ENCODE measurements at regions not wholly inside any gene's neighbourhood (a gene's known extent, or its start where the extent isn't known, plus 50 kb on each side); places are given as distances from the start of the nearest gene placed in this dataset.

DNA sequence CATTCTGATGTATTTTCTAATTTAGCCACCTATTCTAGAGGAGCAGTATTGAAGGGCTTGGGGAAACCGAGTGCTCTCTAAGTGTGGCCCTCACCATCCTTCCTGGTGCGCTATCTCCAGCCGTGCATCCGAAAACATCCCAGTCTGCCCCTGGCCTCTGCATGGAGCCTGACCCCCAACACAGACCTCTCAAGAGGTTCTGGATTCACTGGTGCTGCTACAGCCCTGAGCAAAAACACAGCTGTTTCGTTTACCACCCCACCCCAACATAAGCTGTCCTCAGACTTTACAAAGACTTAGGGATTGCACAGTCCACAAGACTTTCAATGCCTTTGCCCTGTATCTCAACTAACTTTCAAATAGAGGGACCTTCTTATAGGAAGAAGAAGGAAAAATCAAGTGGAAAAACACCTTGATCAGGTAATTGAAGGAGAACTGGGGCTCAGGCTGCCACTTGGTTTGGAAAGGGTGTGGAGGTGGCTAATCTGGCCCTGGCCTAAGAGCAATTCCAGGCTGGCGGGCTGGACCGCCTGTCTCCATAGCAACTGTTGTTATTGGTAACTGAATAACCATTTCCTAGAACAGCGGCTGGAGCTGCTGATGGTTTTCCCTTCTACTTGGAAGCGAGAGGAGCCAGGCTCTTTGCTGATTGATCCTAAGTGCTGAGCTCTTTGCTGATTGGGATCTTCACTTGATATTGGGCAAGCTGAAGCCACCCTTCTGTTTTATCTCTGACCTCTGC is 90.2 kb upstream of the TOX2 start:
- TF ChIP-seq, protein P1, sequence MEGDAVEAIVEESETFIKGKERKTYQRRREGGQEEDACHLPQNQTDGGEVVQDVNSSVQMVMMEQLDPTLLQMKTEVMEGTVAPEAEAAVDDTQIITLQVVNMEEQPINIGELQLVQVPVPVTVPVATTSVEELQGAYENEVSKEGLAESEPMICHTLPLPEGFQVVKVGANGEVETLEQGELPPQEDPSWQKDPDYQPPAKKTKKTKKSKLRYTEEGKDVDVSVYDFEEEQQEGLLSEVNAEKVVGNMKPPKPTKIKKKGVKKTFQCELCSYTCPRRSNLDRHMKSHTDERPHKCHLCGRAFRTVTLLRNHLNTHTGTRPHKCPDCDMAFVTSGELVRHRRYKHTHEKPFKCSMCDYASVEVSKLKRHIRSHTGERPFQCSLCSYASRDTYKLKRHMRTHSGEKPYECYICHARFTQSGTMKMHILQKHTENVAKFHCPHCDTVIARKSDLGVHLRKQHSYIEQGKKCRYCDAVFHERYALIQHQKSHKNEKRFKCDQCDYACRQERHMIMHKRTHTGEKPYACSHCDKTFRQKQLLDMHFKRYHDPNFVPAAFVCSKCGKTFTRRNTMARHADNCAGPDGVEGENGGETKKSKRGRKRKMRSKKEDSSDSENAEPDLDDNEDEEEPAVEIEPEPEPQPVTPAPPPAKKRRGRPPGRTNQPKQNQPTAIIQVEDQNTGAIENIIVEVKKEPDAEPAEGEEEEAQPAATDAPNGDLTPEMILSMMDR (IDR thresholded peaks at IDR 0.05): no peak
- TF ChIP-seq POLR2A (IDR thresholded peaks at IDR 0.05): no peak
- WGBS, 2 donors: 54 to 56% methylated on average over 9 of the region's 9 CpGs
- intact Hi-C loops (cut with DNase I; ENCODE audit: low total_unique reads): no loop called here
- no peak overlapping the region for H3K4me3 ChIP-seq (ENCODE audit: low read depth, poor library complexity, severe bottlenecking)
- no peak for DNase-seq (ENCODE audit: low spot score in 2 of 2)

- no peak for DNase-seq (ENCODE audit: low spot score in 2 of 2)
- H3K4me3 ChIP-seq (ENCODE audit: low read depth, poor library complexity, severe bottlenecking): no peak overlapping the region
- TF ChIP-seq POLR2A (IDR thresholded peaks at IDR 0.05): no peak
- TF ChIP-seq, protein P1 (IDR thresholded peaks at IDR 0.05): no peak
- WGBS, 2 donors: 85 to 89% methylated on average over 3 of the region's 3 CpGs
- intact Hi-C loops (cut with DNase I; ENCODE audit: low total_unique reads): no loop called here
Observed at GRCh38 chr20:43821795-43822194, 92.9 kb upstream of the TOX2 start.

DNA sequence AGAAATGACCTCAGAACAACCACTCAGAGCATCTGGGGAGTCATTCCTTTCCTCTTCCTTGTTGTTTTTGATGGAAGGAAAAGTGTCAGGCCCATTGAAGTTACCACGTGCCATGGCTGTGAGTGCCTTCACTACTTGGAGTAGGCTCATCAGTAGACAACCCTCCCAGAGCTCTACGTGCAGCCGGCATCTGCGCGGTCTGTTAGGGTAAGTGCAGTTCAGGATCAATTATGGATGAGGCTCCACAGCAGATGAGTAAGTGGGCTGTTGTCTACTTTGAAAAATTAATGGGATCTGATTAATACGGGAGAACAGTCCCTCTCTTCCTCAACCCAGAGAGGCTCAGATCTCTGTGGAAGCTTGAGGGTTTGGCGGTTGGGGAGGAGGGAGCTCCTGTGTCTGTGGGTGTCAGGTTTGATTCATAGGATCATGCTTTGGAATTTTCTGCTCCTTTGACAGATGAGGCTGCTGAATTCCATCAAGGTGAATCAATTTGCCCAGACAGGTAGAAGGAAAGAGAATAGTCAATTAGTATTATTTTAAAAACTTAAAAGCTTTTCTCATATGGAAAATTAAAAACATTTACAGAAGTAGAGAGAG is 93.8 kb upstream of the TOX2 start:
- 66 to 69% methylated on average over 7 of the region's 7 CpGs for WGBS, 2 donors
- no peak overlapping the region for H3K4me3 ChIP-seq (ENCODE audit: low read depth, poor library complexity, severe bottlenecking)
- no peak for DNase-seq (ENCODE audit: low spot score in 2 of 2)
- TF ChIP-seq, protein P1 (IDR thresholded peaks at IDR 0.05): no peak
- no peak for TF ChIP-seq POLR2A (IDR thresholded peaks at IDR 0.05)
- intact Hi-C loops (cut with DNase I; ENCODE audit: low total_unique reads): no loop called here

- no peak for DNase-seq (ENCODE audit: low spot score in 2 of 2)
- intact Hi-C loops (cut with DNase I; ENCODE audit: low total_unique reads): no loop called here
- no peak for TF ChIP-seq POLR2A (IDR thresholded peaks at IDR 0.05)
- TF ChIP-seq, protein P1 (IDR thresholded peaks at IDR 0.05): no peak
- no peak overlapping the region for H3K4me3 ChIP-seq (ENCODE audit: low read depth, poor library complexity, severe bottlenecking)
Observed at GRCh38 chr20:43812216-43812615, 85.4 kb upstream of the GTSF1L start.

DNA sequence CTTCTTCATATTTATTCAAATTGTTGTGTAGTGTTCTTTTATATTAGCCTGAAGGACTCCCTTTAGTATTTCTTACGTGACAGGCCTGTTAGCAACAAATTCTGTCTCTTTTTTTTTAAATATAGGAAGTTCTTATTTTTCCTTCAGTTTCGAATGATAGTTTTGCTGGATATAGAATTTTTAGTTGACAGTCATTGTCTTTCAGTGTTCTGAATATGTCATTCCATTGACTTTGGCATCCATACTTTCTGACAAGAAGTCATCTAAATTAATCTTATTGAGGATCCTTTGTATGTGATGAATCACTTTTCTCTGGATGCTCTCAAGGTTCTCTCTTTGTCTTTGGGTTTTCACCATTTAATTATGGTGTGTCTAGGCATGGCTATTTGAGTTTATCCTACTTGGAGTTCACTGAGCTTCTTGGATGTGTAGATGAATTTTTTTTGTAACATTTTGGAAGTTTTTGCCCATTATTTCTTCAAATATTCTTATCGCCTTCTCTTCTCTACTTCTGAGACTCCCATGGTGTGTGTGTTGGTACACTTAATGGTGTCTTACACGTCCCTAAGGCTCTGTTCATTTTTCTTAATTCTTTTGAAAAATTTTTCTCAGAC is 82.5 kb upstream of the GTSF1L start:
- intact Hi-C loops (cut with DNase I; ENCODE audit: low total_unique reads): no loop called here
- DNase-seq (ENCODE audit: low spot score in 2 of 2): no peak
- TF ChIP-seq, protein P1 (IDR thresholded peaks at IDR 0.05): no peak
- TF ChIP-seq POLR2A (IDR thresholded peaks at IDR 0.05): no peak
- 75 to 82% methylated on average over 4 of the region's 4 CpGs for WGBS, 2 donors
- no peak overlapping the region for H3K4me3 ChIP-seq (ENCODE audit: low read depth, poor library complexity, severe bottlenecking)
